B cell (primary cell): ENCODE measurements at regions not wholly inside any gene's neighbourhood (a gene's known extent, or its start where the extent isn't known, plus 50 kb on each side); places are given as distances from the start of the nearest gene placed in this dataset.

ENCODE experiments used
- ATAC-seq: fragments of 200-7000 bp; cut with Tn5 transposase; one replicate; pipeline ENCODE4 v1.10.0; 2021; ENCODE audit warnings: low read depth, mild to moderate bottlenecking, moderate number of reproducible peaks, moderate library complexity
- CTCF ChIA-PET: fragments of 350-600 bp; sonication (Branson Sonifier 250); formaldehyde crosslinking; loops from one replicate; lab custom pipeline; 2021; ENCODE audit warnings: antibody characterized with exemption, inconsistent platforms; lab: Charles Lee
- POLR2A ChIA-PET: fragments of 350-600 bp; sonication (Branson Sonifier 250); formaldehyde crosslinking; loops from one replicate; lab custom pipeline; 2021; ENCODE audit warnings: antibody characterized with exemption; lab: Charles Lee
- DNase-seq: peaks from one replicate; pipeline ENCODE4 v3.0.0; 2013
- H2AFZ ChIP-seq: 2 replicates; pipeline ENCODE4 v1.6.1; 2012; ENCODE audit warnings: mild to moderate bottlenecking, low read depth, low read length; ENCODE audit not compliant: insufficient read depth, poor library complexity, severe bottlenecking
- H3K27ac ChIP-seq, 2 donors: 1 replicate in 1 of 2; 2 replicates in 1 of 2; pipeline ENCODE4 v1.5.1; 2012 to 2013; ENCODE audit warnings: low read length in 2 of 2, mild to moderate bottlenecking in 2 of 2, moderate library complexity in 1 of 2
- H3K27me3 ChIP-seq, 4 experiments: fragments of 200-600 bp in 1 of 4; sonication (generic) in 1 of 4; replicated peaks in 1 of 4; 1 replicate in 2 of 4; 2 replicates in 2 of 4; pipeline versions ENCODE4 v1.6.1 to v1.7.0; 2013 to 2016; ENCODE audit warnings: low read length in 3 of 4, mild to moderate bottlenecking in 2 of 4, mixed read lengths in 1 of 4, moderate library complexity in 1 of 4; ENCODE audit not compliant: insufficient read depth in 4 of 4, control insufficient read depth in 3 of 4; ENCODE audit errors: control extremely low read depth in 1 of 4
- H3K36me3 ChIP-seq, 2 experiments: replicated peaks in 1 of 2; 1 replicate in 1 of 2; 2 replicates in 1 of 2; pipeline versions ENCODE4 v1.6.1 to v1.7.1; 2013; ENCODE audit warnings: low read length in 1 of 2; ENCODE audit not compliant: insufficient read depth in 2 of 2, control insufficient read depth in 1 of 2; ENCODE audit errors: control extremely low read depth in 1 of 2, extremely low read depth in 1 of 2
- H3K4me1 ChIP-seq, 2 donors: fragments of 200-600 bp in 1 of 2; sonication (generic) in 1 of 2; 1 replicate in 1 of 2; 2 replicates in 1 of 2; pipeline versions ENCODE4 v1.5.1 to v1.6.1; 2013 to 2017; ENCODE audit warnings: low read length in 2 of 2; ENCODE audit not compliant: control insufficient read depth in 2 of 2, insufficient read depth in 2 of 2
- H3K4me2 ChIP-seq: replicated peaks from 2 replicates; pipeline ENCODE3; 2012; ENCODE audit warnings: mild to moderate bottlenecking, low read depth, low read length; ENCODE audit not compliant: poor library complexity, severe bottlenecking
- H3K4me3 ChIP-seq, 5 experiments: fragments of 200-600 bp in 1 of 5; sonication (generic) in 1 of 5; 1 replicate in 3 of 5; 2 replicates in 2 of 5; pipeline versions ENCODE4 v1.5.1 to v1.7.0; 2011 to 2016; ENCODE audit warnings: low read length in 4 of 5, mild to moderate bottlenecking in 4 of 5, low read depth in 2 of 5, control low read depth in 1 of 5, moderate library complexity in 1 of 5; ENCODE audit not compliant: insufficient read depth in 1 of 5; ENCODE audit errors: control extremely low read depth in 1 of 5, extremely low read depth in 1 of 5
- H3K79me2 ChIP-seq: fragments of 200-600 bp; sonication (generic); one replicate; pipeline ENCODE4 v1.6.0; 2016; ENCODE audit warnings: low read length; ENCODE audit not compliant: control insufficient read depth, insufficient read depth
- H3K9ac ChIP-seq: fragments of 200-600 bp; sonication (generic); 2 replicates; pipeline ENCODE4 v1.6.1; 2017; ENCODE audit warnings: mild to moderate bottlenecking, low read length, moderate library complexity
- H3K9me3 ChIP-seq, 3 donors: one replicate each; pipeline versions ENCODE4 v1.6.1 to v1.7.1; 2013; ENCODE audit warnings: low read length in 2 of 3; ENCODE audit not compliant: control insufficient read depth in 2 of 3, insufficient read depth in 1 of 3; ENCODE audit errors: control extremely low read depth in 1 of 3
- H4K20me1 ChIP-seq: 2 replicates; pipeline ENCODE4 v1.6.0; 2012; ENCODE audit warnings: mild to moderate bottlenecking, low read length; ENCODE audit not compliant: insufficient read depth, control insufficient read depth, poor library complexity, severe bottlenecking
- H3K27ac Mint-ChIP-seq: one replicate; pipeline ENCODE4 v1.8.0; 2021; ENCODE audit warnings: mixed read lengths
- H3K27me3 Mint-ChIP-seq: one replicate; pipeline ENCODE4 v1.8.0; 2021; ENCODE audit warnings: mixed read lengths
- H3K4me1 Mint-ChIP-seq: one replicate; pipeline ENCODE4 v1.8.0; 2021; ENCODE audit warnings: mixed read lengths
- H3K4me3 Mint-ChIP-seq: one replicate; pipeline ENCODE4 v1.8.0; 2021; ENCODE audit warnings: mixed read lengths
- H3K9me3 Mint-ChIP-seq: one replicate; pipeline ENCODE4 v1.8.0; 2022; ENCODE audit warnings: mixed read lengths; ENCODE audit not compliant: insufficient read depth
- CTCF ChIP-seq: fragments of 200-600 bp; IDR thresholded peaks from one replicate; pipeline ENCODE4 v1.8.0; 2022; ENCODE audit warnings: antibody characterized with exemption, mild to moderate bottlenecking
- EZH2 ChIP-seq: IDR thresholded peaks from 2 replicates; pipeline ENCODE4 v1.6.1; 2012; ENCODE audit warnings: borderline replicate concordance, low read depth, mild to moderate bottlenecking, moderate library complexity, low read length; ENCODE audit not compliant: insufficient read depth, poor library complexity, severe bottlenecking
- WGBS: methylation state at CpG from one replicate; pipeline ENCODE4 v1.1.5; 2013; ENCODE audit warnings: missing lambda C conversion rate; ENCODE audit not compliant: insufficient coverage; 5-methylcytosine and 5-hydroxymethylcytosine counted together
- intact Hi-C: fragments of 100-400 bp; cut with micrococcal nuclease; formaldehyde crosslinking; loops from one replicate; pipeline ENCODE4 v1.10.0; 2022

- Mint-ChIP-seq H3K4me1 (peaks cover 4% of the 10 kb centered on the region), H3K4me3 (no peak overlapping the region), H3K27ac (no peak overlapping the region), H3K9me3 (no peaks in the 10 kb centered on the region), H3K27me3 (peaks cover 31% of the 10 kb centered on the region)
- Histone ChIP-seq H4K20me1 (no peaks in the 10 kb centered on the region), H3K27me3 (peaks cover 0 to 19% (median 2%) of the 10 kb centered on the region in 4 experiments), H3K79me2 (no peaks in the 10 kb centered on the region), H3K36me3 (no peaks in the 10 kb centered on the region), H3K4me1 (peaks cover 0 to 6% of the 10 kb centered on the region in 2 donors), H3K9me3 (peaks cover 0 to 5% (median 0%) of the 10 kb centered on the region in 3 donors), H3K4me3 (no peak overlapping the region), H2AFZ (no peak overlapping the region), H3K27ac (no peak overlapping the region), H3K4me2 (no peak overlapping the region), H3K9ac (no peak overlapping the region)
- intact Hi-C loops: no loop called here
- CTCF ChIA-PET: no interaction called here
- DNase-seq: no peak
- TF ChIP-seq CTCF (no peak), EZH2 (no peak)
- ATAC-seq: no peak
- POLR2A ChIA-PET: no interaction called here
- 21% methylated on average over 12 of the region's 17 CpGs for WGBS
These were observed 276.0 kb downstream of the ADGRD1 start for GRCh38 chr12:131229426-131230339.

GRCh38 chr12:131230340-131231031 lies 276.8 kb downstream of the ADGRD1 start:
- peaks cover 4% of the 10 kb centered on the region for H3K4me1 Mint-ChIP-seq
- H3K9me3 Mint-ChIP-seq: no peaks in the 10 kb centered on the region
- no peak overlapping the region for H3K4me2 ChIP-seq
- peaks cover 31% of the 10 kb centered on the region for H3K27me3 Mint-ChIP-seq
- no peaks in the 10 kb centered on the region for H3K79me2 ChIP-seq
- no peaks in the 10 kb centered on the region for H4K20me1 ChIP-seq
- peaks cover 0 to 19% (median 2%) of the 10 kb centered on the region in 4 experiments for H3K27me3 ChIP-seq
- H3K36me3 ChIP-seq: no peaks in the 10 kb centered on the region
- no peak overlapping the region for H2AFZ ChIP-seq
- WGBS: 53% methylated on average over 14 of the region's 17 CpGs
- DNase-seq (no peak), ATAC-seq (no peak)
- ChIA-PET POLR2A (no interaction called here), CTCF (no interaction called here)
- H3K27ac ChIP-seq: no peak overlapping the region
- no peak overlapping the region for H3K9ac ChIP-seq
- H3K4me3 Mint-ChIP-seq: no peak overlapping the region
- intact Hi-C loops: no loop called here
- peaks cover 0 to 6% of the 10 kb centered on the region in 2 donors for H3K4me1 ChIP-seq
- no peak overlapping the region for H3K4me3 ChIP-seq
- peaks cover 0 to 5% (median 0%) of the 10 kb centered on the region in 3 donors for H3K9me3 ChIP-seq
- no peak overlapping the region for H3K27ac Mint-ChIP-seq
- TF ChIP-seq CTCF: no peak
- TF ChIP-seq EZH2: no peak
